IPS DF 6.9 (cell line): ENCODE measurements at regions not wholly inside any gene's neighbourhood (a gene's known extent, or its start where the extent isn't known, plus 50 kb on each side); places are given as distances from the start of the nearest gene placed in this dataset.

Source experiments
- DNase-seq: peaks from one replicate; pipeline ENCODE4 v3.0.0-alpha.2; 2013; ENCODE audit warnings: low read depth, low spot score
- H3K27ac ChIP-seq: one replicate; pipeline ENCODE4 v1.5.1; 2013; ENCODE audit warnings: low read length, control low read depth
- H3K27me3 ChIP-seq: 2 replicates; pipeline ENCODE4 v1.6.1; 2013; ENCODE audit warnings: mild to moderate bottlenecking, low read length; ENCODE audit not compliant: control insufficient read depth, insufficient read depth
- H3K36me3 ChIP-seq: 2 replicates; pipeline ENCODE4 v1.6.1; 2013; ENCODE audit warnings: low read length; ENCODE audit not compliant: control insufficient read depth, insufficient read depth
- H3K4me1 ChIP-seq: 2 replicates; pipeline ENCODE4 v1.6.1; 2013; ENCODE audit warnings: low read length; ENCODE audit not compliant: control insufficient read depth, insufficient read depth
- H3K4me3 ChIP-seq: 2 replicates; pipeline ENCODE4 v1.5.1; 2013; ENCODE audit warnings: mild to moderate bottlenecking, low read length
- H3K9me3 ChIP-seq: 2 replicates; pipeline ENCODE4 v1.6.1; 2013; ENCODE audit warnings: low read length, inconsistent platforms; ENCODE audit not compliant: control insufficient read depth, insufficient read depth
- WGBS: extraction: QIAGEN DNeasy Blood & Tissue Kit; methylation state at CpG from one replicate; pipeline ENCODE4 v1.1.7; 2013; ENCODE audit warnings: mixed read lengths, missing lambda C conversion rate; ENCODE audit not compliant: insufficient read length, insufficient coverage; 5-methylcytosine and 5-hydroxymethylcytosine counted together

DNA sequence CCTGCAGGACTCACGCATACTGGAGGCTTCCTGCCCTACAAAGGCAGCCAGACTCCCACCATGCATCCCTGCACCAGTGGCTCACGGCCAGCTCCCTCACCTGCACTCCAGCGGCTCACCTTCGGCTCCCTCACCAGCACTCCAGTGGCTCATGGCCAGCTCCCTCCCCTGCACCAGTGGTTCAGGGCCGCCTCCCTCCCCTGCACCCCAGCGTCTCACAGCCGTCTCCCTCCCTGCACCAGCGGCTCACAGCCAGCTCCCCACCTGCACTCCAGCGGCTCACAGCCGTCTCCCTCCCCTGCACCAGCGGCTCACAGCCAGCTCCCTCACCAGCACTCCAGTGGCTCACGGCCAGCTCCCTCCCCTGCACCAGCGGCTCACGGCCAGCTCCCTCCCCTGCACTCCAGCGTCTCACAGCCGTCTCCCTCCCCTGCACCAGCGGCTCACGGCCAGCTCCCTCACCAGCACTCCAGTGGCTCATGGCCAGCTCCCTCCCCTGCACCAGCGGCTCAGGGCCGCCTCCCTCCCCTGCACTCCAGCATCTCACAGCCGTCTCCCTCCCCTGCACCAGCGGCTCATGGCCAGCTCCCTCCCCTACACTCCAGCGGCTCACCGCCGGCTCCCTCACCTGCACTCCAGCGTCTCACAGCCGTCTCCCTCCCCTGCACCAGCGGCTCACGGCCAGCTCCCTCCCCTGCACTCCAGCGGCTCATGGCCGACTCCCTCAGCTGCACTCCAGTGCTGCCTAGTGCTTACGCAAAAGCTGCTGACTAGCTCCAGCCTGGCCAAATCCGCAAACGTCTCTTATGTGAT lies 324.5 kb downstream of the NPHP4 start:
- H3K36me3 ChIP-seq, result no peaks in the 10 kb centered on the region
- H3K27me3 ChIP-seq, result no peaks in the 10 kb centered on the region
- peaks cover 3% of the 10 kb centered on the region; the same call in 1 of the 2 replicates for H3K9me3 ChIP-seq
- no peak for DNase-seq
- no peak overlapping the region for H3K4me3 ChIP-seq
- H3K27ac ChIP-seq, result no peak overlapping the region
- no peaks in the 10 kb centered on the region for H3K4me1 ChIP-seq
- no CpG with 5 or more reads among the region's 34 CpGs for WGBS

DNA sequence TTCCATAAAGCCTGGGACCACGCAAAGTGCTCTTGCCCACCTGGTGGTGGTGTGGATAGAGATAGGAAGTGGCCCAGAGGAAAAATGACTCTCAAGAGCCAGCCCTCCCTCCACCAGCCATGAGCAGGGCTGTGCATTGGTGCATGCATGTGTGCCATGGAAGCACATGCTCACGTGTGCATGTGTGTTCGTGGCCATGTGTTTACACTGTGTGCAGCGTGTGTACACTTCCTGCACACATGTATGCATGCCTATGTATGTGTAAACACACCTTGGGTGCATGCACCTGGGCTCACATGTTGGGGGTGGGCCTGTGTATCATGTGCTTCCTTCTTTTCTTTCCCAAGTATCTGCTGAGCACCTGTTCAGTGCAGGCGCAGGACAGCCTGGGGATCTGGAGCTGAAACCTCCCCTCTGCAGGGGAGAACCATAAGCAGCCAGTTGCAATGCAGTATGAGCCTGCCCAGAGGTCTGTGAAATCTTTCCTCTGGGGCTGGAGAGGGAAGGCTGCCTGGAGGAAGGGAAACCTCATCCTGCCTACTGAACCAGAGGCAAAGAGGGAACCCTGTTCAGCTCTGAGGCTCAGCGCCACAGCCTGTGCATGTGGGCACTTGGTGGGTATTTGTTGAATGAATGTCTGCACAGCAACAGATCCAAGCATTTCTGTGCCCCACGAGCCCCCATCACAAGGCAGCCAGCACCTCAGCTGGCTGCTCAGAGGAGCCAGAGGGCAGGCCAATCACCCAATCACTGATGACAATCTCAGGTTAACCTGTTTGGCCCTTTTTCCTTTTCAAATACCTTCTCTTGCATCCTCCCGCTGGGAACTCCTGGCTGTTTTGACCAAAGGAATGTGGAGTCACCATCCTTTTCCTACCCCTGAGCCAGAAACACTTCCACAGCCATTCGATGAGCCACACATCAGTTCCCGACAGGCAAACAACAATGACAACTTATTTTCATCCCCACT lies 327.0 kb downstream of the NPHP4 start:
- no peaks in the 10 kb centered on the region for H3K27me3 ChIP-seq
- no peak overlapping the region for H3K27ac ChIP-seq
- no CpG with 5 or more reads among the region's 10 CpGs for WGBS
- no peak for DNase-seq
- no peaks in the 10 kb centered on the region for H3K4me1 ChIP-seq
- H3K9me3 ChIP-seq, result no peaks in the 10 kb centered on the region
- no peak overlapping the region for H3K4me3 ChIP-seq
- no peaks in the 10 kb centered on the region; the same call in 1 of the 2 replicates for H3K36me3 ChIP-seq

DNA sequence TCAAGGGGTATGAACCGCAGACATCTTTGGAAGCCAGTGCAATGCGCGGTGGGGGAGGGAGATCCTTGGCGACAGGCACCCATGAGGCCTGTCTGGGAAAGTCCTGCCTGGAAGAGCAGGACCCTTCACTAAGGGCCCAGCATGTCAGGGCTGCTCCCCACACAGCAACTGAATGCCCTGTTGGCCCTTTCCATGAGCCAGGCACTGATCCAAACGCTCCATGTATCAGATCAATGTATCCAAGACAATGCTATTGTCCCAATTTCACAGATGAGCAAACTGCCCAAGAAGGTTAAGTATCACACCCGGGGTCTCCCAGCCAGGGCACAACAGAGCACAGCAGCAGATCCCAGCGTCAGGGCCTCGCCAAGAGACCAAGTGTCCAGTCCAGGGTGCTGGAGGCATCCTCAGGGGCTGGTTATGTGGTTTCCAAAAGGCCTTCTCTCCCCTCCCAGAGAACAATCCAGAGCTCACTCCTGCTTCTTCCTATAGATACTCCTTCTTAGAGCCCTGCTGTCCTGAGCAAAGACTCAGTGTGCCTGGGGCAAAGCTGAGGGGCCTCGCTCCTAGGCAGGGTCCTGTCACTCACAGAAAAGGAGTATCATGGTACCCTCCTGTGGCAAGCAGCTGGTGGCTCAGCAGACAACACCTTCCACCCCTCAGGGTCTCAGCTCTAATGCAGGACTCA lies 328.0 kb downstream of the NPHP4 start:
- H3K4me1 ChIP-seq, result no peaks in the 10 kb centered on the region
- H3K27me3 ChIP-seq, result no peaks in the 10 kb centered on the region
- H3K27ac ChIP-seq, result no peak overlapping the region
- H3K9me3 ChIP-seq, result no peaks in the 10 kb centered on the region
- DNase-seq, result no peak
- no peak overlapping the region for H3K4me3 ChIP-seq
- no CpG with 5 or more reads among the region's 9 CpGs for WGBS
- no peaks in the 10 kb centered on the region; the same call in 1 of the 2 replicates for H3K36me3 ChIP-seq

DNA sequence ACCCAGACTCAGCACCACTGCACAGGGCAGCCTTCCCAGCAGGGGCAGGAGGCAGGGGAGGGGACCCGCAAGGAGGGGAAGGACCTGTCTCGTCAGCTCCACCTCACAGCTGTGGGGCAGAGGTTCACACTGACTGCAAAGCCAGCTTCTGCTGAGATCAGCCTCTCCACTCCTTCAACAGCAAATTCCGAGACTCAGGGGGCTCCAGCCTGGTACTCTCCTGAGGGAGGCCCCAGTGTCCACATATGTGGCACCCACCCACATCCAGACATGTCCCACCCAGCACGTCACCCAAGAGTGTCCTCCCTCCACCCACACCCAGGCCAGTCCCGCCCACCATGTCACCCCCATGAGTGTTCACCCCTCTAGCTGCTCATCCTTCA lies 329.5 kb downstream of the NPHP4 start:
- H3K9me3 ChIP-seq, result no peaks in the 10 kb centered on the region
- H3K27ac ChIP-seq, result no peak overlapping the region
- no peaks in the 10 kb centered on the region for H3K4me1 ChIP-seq
- no peaks in the 10 kb centered on the region; the same call in 1 of the 2 replicates for H3K36me3 ChIP-seq
- no peak overlapping the region for H3K4me3 ChIP-seq
- H3K27me3 ChIP-seq, result no peaks in the 10 kb centered on the region
- no CpG with 5 or more reads among the region's 5 CpGs for WGBS
- no peak for DNase-seq

DNA sequence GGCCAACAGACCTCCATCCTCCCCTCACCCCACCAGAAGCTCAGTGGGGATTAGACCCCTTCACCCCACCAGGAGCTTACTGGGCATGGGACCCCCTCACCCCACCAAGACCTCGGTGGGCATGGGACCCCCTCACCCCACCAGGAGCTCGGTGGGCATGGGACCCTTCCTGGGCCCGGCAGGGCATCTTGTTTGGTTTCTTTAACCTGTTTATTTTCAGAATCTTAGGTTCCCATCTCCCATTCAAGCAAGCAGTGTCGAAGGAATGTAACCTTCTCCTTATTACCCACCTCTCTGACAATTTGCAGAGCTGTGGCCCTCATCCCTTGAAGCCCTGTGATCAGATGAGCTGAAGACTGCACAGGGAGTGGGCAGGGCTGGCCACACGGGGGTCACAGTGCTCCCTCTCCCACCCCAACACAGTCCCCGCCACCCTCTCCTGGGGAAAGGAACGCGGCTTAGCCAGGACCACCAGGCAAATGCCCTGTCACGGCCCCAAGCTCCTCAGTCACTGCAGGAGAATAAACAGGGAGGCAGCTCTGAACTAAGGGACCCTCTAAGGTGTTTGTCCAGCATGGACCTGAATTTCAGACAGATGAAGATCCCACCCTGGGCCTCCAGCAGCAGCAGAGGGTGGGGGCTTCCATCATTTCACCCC lies 330.0 kb downstream of the NPHP4 start:
- Histone ChIP-seq H3K9me3 (no peaks in the 10 kb centered on the region), H3K4me1 (no peaks in the 10 kb centered on the region), H3K27ac (no peak overlapping the region), H3K36me3 (no peaks in the 10 kb centered on the region; the same call in 1 of the 2 replicates), H3K4me3 (no peak overlapping the region), H3K27me3 (no peaks in the 10 kb centered on the region)
- DNase-seq, result no peak
- no CpG with 5 or more reads among the region's 9 CpGs for WGBS

DNA sequence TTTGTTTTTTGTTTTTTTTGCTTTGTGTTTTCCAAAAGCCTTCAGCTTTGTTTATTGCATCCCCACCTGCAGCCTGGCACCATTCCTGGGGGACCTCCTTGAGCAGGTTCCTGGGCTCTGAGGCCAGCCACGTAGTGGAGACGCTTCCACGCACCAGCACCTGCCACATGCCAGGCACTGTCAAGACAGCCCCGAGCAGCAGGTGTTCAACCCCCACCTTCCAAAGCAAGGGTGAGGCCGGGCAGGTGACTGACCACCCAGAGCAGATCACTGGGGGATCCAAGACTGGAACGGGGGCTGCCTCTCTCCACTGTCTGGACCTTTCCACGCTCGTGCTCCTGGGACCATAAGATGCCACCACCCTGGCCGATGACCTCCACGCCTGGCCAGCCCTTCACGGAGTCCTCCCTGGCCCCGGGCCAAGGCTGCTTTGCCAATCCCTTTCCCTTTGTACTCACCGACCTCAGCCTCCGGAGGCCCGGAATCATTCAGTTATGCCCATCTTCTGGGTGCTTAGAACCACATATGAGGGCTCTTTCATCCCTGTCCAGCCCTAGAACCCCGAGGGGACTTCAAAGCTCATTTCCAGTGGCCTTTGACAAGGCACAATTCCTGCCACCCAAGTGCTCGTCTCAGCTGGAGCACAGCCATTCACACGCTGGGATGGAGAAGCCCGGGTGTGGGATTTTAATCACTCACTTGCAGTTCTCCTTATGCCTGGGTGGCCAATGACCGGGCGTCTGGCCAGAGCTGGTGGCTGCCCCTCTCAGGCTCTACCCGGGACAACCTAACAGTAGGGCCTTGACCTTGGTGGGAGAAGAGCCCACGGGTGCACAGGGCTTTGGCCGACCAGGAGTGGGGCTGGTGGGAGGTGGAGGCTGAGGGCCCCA lies 330.8 kb downstream of the NPHP4 start:
- H3K4me1 ChIP-seq, result no peaks in the 10 kb centered on the region
- no peak overlapping the region for H3K4me3 ChIP-seq
- no peak for DNase-seq

DNA sequence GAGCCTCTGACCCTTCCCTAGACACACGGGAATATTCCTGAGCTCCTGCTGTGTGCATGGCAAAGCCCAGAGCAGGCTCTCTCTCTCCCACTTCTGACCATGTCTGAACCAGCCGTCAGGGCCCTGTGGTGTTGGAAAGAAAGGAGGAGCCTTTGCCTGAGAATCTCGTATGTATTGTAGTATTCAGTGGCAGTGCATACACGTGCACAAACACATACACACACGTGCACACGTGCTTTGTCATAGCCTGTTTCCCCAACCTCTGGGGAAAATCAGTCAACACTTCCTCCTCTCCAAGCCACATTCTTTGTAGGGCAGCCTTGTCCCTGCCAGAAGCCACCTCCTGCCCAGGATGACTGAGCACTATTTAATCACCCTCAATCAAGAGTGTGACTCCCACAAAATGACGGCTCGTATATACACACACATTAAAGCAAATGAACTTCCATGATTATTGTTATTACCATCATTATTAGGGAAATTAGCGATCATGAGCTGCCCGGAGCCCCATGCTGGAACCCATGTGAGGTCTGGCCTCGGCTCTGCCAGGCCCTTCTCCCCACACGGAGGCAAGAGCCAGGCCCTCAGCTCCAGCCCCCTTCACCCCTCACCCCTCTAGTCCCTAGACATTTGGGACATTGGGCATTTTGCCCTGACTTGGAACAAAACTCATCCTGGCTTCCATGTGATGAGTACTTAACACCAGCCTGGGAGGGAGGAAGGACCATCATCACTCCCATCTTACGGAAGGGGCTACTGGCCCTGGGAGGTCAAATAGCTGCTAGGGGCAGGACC lies 331.9 kb downstream of the NPHP4 start:
- Histone ChIP-seq H3K27me3 (no peaks in the 10 kb centered on the region), H3K9me3 (no peaks in the 10 kb centered on the region), H3K4me3 (no peak overlapping the region), H3K4me1 (no peaks in the 10 kb centered on the region), H3K27ac (no peak overlapping the region), H3K36me3 (no peaks in the 10 kb centered on the region; the same call in 1 of the 2 replicates)
- no CpG with 5 or more reads among the region's 13 CpGs for WGBS
- DNase-seq, result no peak

More for the DNA sequence above, 330.8 kb downstream of the NPHP4 start:
- H3K27me3 ChIP-seq, result no peaks in the 10 kb centered on the region
- H3K36me3 ChIP-seq, result no peaks in the 10 kb centered on the region; the same call in 1 of the 2 replicates
- H3K27ac ChIP-seq, result no peak overlapping the region
- WGBS, result no CpG with 5 or more reads among the region's 24 CpGs
- no peaks in the 10 kb centered on the region for H3K9me3 ChIP-seq

DNA sequence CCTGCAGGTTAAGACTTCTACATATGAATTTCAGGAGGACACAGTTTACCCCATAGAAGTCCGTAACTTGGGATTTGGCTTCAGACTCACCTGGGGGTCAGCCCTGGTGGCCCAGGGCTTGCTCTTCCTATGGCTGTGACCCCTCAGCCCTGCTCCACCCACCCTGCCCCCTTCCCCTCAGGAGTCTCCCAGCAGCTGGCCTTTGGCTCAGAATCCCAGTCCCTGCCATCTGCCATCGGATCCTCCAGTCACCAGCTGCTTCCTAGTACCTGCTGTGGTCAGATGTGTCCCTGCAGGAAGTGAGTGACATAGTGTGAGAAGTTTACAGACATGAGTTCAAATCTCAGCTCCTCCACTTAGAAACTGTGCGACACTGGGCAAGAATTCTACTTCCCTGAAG lies 332.6 kb downstream of the NPHP4 start:
- Histone ChIP-seq H3K4me1 (no peaks in the 10 kb centered on the region), H3K9me3 (no peaks in the 10 kb centered on the region), H3K36me3 (no peaks in the 10 kb centered on the region; the same call in 1 of the 2 replicates), H3K27ac (no peak overlapping the region), H3K27me3 (no peaks in the 10 kb centered on the region), H3K4me3 (no peak overlapping the region)
- WGBS, result no CpG with 5 or more reads among the region's 3 CpGs
- DNase-seq, result no peak
